Keratinocyte (primary cell): ENCODE measurements at regions not wholly inside any gene's neighbourhood (a gene's known extent, or its start where the extent isn't known, plus 50 kb on each side); places are given as distances from the start of the nearest gene placed in this dataset.

ENCODE experiments used
- DNase-seq: peaks from one replicate; pipeline ENCODE4 v3.0.0-alpha.2; 2011; ENCODE audit warnings: low read depth, missing footprints, low spot score
- FAIRE-seq: peaks from 2 replicates; lab custom pipeline; 2011; peaks lifted over from hg19 to GRCh38; lab: Jason Lieb, UNC
- H2AFZ ChIP-seq: 2 replicates; pipeline ENCODE4 v1.6.0; 2012; ENCODE audit warnings: low read length, control low read depth, inconsistent platforms; ENCODE audit not compliant: control insufficient read depth
- H3K27ac ChIP-seq: 2 replicates; pipeline ENCODE4 v1.5.1; 2011; ENCODE audit warnings: low read length; ENCODE audit not compliant: control insufficient read depth, insufficient read depth
- H3K27me3 ChIP-seq: 3 replicates; pipeline ENCODE4 v1.6.0; 2011; ENCODE audit warnings: low read length; ENCODE audit not compliant: control insufficient read depth, insufficient read depth; ENCODE audit errors: extremely low read depth
- H3K36me3 ChIP-seq, 2 experiments: 2 replicates in 1 of 2; 3 replicates in 1 of 2; pipeline ENCODE4 v1.5.1; 2011; ENCODE audit warnings: low read length in 2 of 2, mild to moderate bottlenecking in 1 of 2; ENCODE audit not compliant: control insufficient read depth in 2 of 2, insufficient read depth in 2 of 2; ENCODE audit errors: extremely low read depth in 1 of 2
- H3K4me1 ChIP-seq: 3 replicates; pipeline ENCODE4 v1.5.1; 2011; ENCODE audit warnings: low read length; ENCODE audit not compliant: control insufficient read depth, insufficient read depth; ENCODE audit errors: extremely low read depth
- H3K4me2 ChIP-seq: 3 replicates; pipeline ENCODE4 v1.6.0; 2011; ENCODE audit warnings: low read depth, low read length; ENCODE audit not compliant: control insufficient read depth, insufficient read depth; ENCODE audit errors: extremely low read depth
- H3K4me3 ChIP-seq, 3 experiments: fragments of 200-600 bp in 1 of 3; sonication (generic) in 1 of 3; 2 replicates in 2 of 3; 3 replicates in 1 of 3; pipeline ENCODE4 v1.5.1; 2011 to 2016; ENCODE audit warnings: low read length in 3 of 3, mild to moderate bottlenecking in 3 of 3, control low read depth in 2 of 3, inconsistent platforms in 1 of 3, low read depth in 1 of 3, mixed read lengths in 1 of 3, mixed run types in 1 of 3, moderate library complexity in 1 of 3; ENCODE audit not compliant: control insufficient read depth in 2 of 3, insufficient read depth in 2 of 3; ENCODE audit errors: extremely low read depth in 1 of 3
- H3K79me2 ChIP-seq: 2 replicates; pipeline ENCODE4 v1.6.0; 2012; ENCODE audit warnings: low read length; ENCODE audit not compliant: control insufficient read depth, insufficient read depth
- H3K9ac ChIP-seq: 3 replicates; pipeline ENCODE4 v1.6.0; 2011; ENCODE audit warnings: low read length; ENCODE audit not compliant: control insufficient read depth, insufficient read depth; ENCODE audit errors: extremely low read depth
- H3K9me1 ChIP-seq: 3 replicates; pipeline ENCODE4 v1.6.0; 2011; ENCODE audit warnings: low read length; ENCODE audit not compliant: control insufficient read depth, insufficient read depth; ENCODE audit errors: extremely low read depth
- H3K9me3 ChIP-seq: 2 replicates; pipeline ENCODE4 v1.5.1; 2012; ENCODE audit warnings: low read depth, low read length; ENCODE audit not compliant: control insufficient read depth
- H4K20me1 ChIP-seq: 3 replicates; pipeline ENCODE4 v1.6.0; 2011; ENCODE audit warnings: low read length; ENCODE audit not compliant: control insufficient read depth, insufficient read depth; ENCODE audit errors: extremely low read depth
- EZH2 ChIP-seq: IDR thresholded peaks from one replicate; pipeline ENCODE4 v1.6.1; 2012; ENCODE audit warnings: inconsistent platforms, mild to moderate bottlenecking, low read length, moderate library complexity
- dilution Hi-C: fragments of 300-500 bp; cut with MboI; formaldehyde crosslinking; loops from one replicate; pipeline ENCODE4 v1.7.0; 2020; ENCODE audit warnings: low sequenced_read_pairs; ENCODE audit not compliant: extremely low pct_ligation_motif_present
- TF ChIP-seq, protein P1 (sequence below), 3 experiments: IDR thresholded peaks in 1 of 3; conservative IDR thresholded peaks in 1 of 3; optimal IDR thresholded peaks in 1 of 3; 2 replicates in 2 of 3; 3 replicates in 1 of 3; pipeline versions ENCODE3 to v1.5.1; 2011; ENCODE audit warnings: low read length in 3 of 3, mild to moderate bottlenecking in 3 of 3, moderate library complexity in 2 of 3, control low read depth in 1 of 3, inconsistent platforms in 1 of 3; ENCODE audit not compliant: insufficient read depth in 2 of 3; ENCODE audit errors: extremely low read depth in 1 of 3

DNA sequence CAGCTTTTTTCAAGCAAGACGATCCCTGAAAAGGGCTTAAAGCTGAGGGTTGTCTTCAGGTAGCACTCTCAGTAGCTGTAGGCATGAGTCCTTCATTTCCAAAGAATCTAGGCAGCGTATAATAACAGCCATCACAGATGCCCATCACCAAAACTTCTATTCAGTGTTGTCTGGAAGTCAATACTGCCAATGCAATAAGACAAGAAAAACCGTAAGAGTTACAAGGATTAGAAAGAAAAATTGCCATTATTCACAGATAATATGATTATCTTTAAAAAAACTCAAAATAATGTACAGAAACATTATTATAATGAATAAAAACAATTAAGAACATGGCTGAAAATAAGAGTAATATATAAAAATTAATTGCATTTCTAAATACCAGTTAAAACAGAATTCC is 208.2 kb upstream of the ADRA1B start:
- Histone ChIP-seq H3K4me1 (no peaks in the 10 kb centered on the region), H3K27me3 (no peaks in the 10 kb centered on the region), H3K79me2 (no peaks in the 10 kb centered on the region), H2AFZ (no peak overlapping the region), H3K4me2 (no peak overlapping the region), H3K9ac (no peak overlapping the region), H3K9me3 (no peaks in the 10 kb centered on the region), H3K36me3 (no peaks in the 10 kb centered on the region), H3K9me1 (no peaks in the 10 kb centered on the region), H3K27ac (no peak overlapping the region), H3K4me3 (no peak overlapping the region), H4K20me1 (no peaks in the 10 kb centered on the region)
- TF ChIP-seq, protein P1, sequence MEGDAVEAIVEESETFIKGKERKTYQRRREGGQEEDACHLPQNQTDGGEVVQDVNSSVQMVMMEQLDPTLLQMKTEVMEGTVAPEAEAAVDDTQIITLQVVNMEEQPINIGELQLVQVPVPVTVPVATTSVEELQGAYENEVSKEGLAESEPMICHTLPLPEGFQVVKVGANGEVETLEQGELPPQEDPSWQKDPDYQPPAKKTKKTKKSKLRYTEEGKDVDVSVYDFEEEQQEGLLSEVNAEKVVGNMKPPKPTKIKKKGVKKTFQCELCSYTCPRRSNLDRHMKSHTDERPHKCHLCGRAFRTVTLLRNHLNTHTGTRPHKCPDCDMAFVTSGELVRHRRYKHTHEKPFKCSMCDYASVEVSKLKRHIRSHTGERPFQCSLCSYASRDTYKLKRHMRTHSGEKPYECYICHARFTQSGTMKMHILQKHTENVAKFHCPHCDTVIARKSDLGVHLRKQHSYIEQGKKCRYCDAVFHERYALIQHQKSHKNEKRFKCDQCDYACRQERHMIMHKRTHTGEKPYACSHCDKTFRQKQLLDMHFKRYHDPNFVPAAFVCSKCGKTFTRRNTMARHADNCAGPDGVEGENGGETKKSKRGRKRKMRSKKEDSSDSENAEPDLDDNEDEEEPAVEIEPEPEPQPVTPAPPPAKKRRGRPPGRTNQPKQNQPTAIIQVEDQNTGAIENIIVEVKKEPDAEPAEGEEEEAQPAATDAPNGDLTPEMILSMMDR (optimal IDR thresholded peaks at IDR 0.05 in 1 of 3, IDR thresholded peaks at IDR 0.05 in 1 of 3, conservative IDR thresholded peaks at IDR 0.05 in 1 of 3; ENCODE audit: extremely low read depth in 1 of 3, insufficient read depth in 2 of 3, low read length in 3 of 3), result no peak
- TF ChIP-seq EZH2, result no peak
- dilution Hi-C loops, result no loop called here
- DNase-seq, result no peak
- no peak for FAIRE-seq

DNA sequence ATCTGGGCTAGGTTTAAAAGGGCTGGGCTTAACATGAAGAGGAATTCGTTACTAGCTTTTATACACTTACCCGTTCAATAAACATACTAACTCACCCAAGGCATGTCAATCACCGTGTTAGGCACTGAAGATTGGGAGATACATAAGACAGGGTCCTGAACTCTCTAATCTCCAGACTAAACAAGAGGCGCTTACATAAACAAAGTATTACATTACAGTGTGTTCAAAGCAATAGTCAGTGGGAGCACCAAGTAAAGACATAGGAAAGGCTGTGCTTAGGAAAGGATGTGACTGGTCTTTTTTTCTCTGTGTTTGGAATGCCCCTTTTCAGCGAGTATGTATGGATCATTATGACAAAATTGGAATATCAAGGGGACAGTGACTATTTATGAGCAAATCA is 203.6 kb upstream of the ADRA1B start:
- H3K4me3 ChIP-seq, result no peak overlapping the region
- no peaks in the 10 kb centered on the region for H3K36me3 ChIP-seq
- H3K4me1 ChIP-seq, result no peaks in the 10 kb centered on the region
- no peaks in the 10 kb centered on the region for H3K79me2 ChIP-seq
- H4K20me1 ChIP-seq, result no peaks in the 10 kb centered on the region
- no peak overlapping the region for H3K9ac ChIP-seq
- no peak overlapping the region for H3K27ac ChIP-seq
- no peak for FAIRE-seq
- dilution Hi-C loops, result no loop called here
- H3K27me3 ChIP-seq, result no peaks in the 10 kb centered on the region
- H3K9me1 ChIP-seq, result no peaks in the 10 kb centered on the region
- H3K4me2 ChIP-seq, result no peak overlapping the region
- DNase-seq, result no peak
- TF ChIP-seq EZH2, result no peak
- TF ChIP-seq, protein P1 (optimal IDR thresholded peaks at IDR 0.05 in 1 of 3, IDR thresholded peaks at IDR 0.05 in 1 of 3, conservative IDR thresholded peaks at IDR 0.05 in 1 of 3; ENCODE audit: extremely low read depth in 1 of 3, insufficient read depth in 2 of 3, low read length in 3 of 3), result no peak
- no peak overlapping the region for H2AFZ ChIP-seq
- no peaks in the 10 kb centered on the region for H3K9me3 ChIP-seq
